GM12865 (cell line): ENCODE measurements at regions not wholly inside any gene's neighbourhood (a gene's known extent, or its start where the extent isn't known, plus 50 kb on each side); places are given as distances from the start of the nearest gene placed in this dataset.
A peak's percentile ranks its signal among the peaks of the same experiment; 100 is the strongest.

ENCODE experiments used
- DNase-seq: peaks from one replicate; pipeline ENCODE4 v3.0.0; 2010; ENCODE audit warnings: low read depth
- H3K4me3 ChIP-seq: 2 replicates; pipeline ENCODE4 v1.5.1; 2011; ENCODE audit warnings: mild to moderate bottlenecking, low read depth, low read length, control low read depth
- CTCF ChIP-seq: IDR thresholded peaks from 2 replicates; pipeline ENCODE4 v1.5.1; 2011; ENCODE audit warnings: low read length, control low read depth, low read depth, inconsistent platforms; ENCODE audit not compliant: insufficient read depth; ENCODE audit errors: missing control alignments

DNA sequence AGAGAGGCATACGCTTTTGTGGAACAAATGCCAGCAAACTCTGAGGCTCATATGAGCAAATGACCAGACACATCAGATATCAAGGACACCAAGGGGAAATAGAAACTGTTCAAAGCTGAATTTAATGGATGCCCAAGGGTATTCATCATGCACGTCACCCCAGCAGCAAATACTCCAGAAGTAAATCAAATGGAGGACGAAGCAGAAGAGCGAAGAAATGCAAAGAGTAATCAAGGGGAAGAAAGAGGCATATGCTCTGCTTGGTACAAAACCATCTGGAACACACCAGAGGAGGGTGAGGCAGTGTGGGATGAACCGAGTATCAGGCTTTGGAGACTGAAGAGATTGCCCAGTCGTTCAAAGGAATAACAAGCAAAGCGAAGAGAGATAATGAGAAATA is 232.6 kb upstream of the EGLN3 start:
- TF ChIP-seq CTCF = no peak
- H3K4me3 ChIP-seq = no peak overlapping the region
- no peak for DNase-seq

DNA sequence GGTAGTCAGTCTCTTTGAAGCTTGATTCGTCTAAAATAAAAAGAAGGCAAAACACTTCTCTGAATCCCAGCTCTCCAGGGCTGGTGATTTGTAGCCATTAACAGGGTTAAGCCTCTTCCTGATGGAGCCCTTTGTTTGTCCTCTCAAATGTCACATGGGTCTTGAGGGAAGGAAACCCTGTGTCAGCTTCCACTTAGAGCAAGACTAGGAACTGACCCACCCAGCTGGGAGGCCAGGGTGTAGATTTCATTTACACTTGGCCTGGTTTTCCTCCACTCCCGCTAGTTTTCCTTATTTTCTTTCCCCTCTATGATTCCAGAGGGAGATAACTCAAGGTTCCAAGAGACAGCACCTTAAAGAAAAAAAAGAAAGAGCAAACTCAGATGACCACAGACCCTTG is 230.5 kb upstream of the EGLN3 start:
- no peak overlapping the region for H3K4me3 ChIP-seq
- TF ChIP-seq CTCF = no peak
- no peak for DNase-seq

DNA sequence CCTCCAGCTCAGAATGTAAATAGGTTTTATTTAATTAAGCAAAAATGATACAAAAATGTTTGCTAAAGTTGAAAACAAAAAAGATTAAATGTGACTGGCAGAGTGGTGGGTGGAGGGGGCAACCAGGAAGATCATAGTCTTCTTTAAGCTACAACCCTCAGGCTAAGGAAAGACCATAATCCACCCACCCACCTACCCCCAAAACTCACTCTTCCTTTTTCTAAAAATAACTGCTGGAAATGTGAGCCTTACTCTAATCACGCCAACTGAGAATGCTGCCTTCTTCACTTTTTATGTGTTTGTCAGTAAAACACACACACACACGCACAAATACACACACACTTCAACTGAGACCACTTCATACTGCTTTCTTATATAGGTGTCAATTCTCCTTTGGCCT is 230.0 kb upstream of the EGLN3 start:
- DNase-seq = no peak
- TF ChIP-seq CTCF = no peak
- no peak overlapping the region for H3K4me3 ChIP-seq

DNA sequence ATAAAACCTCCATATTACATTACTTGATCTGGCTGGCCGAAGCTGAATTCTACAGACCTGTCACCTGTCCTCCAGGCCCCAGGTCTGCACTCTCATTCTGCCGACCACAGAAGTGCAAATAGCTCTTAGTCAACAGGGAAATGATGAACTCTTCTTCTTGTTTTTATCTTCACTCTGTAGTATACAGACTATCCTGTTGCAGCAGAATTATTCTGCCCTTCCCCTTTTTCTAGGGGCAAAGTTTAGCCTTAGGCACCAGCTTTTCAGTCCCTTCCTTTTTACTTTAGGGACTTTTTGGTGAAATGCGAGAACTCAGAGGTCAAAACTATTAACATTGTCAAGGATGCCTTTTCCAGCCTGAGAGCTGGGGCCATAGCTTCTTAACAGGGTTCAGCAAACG is 229.6 kb upstream of the EGLN3 start:
- peak; percentile 28 for DNase-seq
- TF ChIP-seq CTCF = no peak
- H3K4me3 ChIP-seq = no peak overlapping the region

DNA sequence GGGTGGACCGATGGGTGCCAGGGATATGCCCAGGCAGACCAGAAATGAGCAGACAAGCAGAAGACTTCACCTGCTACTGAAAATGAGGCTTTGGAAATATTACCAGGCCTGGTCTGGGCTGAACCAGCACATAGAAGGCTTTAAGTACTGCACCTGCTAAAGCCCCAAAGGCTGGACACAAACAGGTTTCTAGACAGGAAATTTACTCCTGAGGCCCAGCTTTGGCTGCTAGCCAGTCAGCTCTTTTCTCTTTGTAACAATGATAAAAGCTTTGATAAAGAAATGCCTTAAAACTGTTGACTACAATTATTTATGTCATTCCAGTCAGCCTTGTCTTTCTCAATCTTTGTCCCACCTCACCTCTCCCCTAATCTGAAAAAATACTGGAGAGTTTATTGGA is 228.9 kb upstream of the EGLN3 start:
- DNase-seq = no peak
- H3K4me3 ChIP-seq = no peak overlapping the region

GRCh38 chr14:34177466-34177865 is 226.6 kb upstream of the EGLN3 start:
- DNase-seq = no peak
- no peak overlapping the region for H3K4me3 ChIP-seq

More for the DNA sequence above, 228.9 kb upstream of the EGLN3 start:
- TF ChIP-seq CTCF = no peak

More at GRCh38 chr14:34177466-34177865, 226.6 kb upstream of the EGLN3 start:
- TF ChIP-seq CTCF = no peak
